ENCODE measurements at regions not wholly inside any gene's neighbourhood (a gene's known extent, or its start where the extent isn't known, plus 50 kb on each side); places are given as distances from the start of the nearest gene placed in this dataset.
A peak's percentile ranks its signal among the peaks of the same experiment; 100 is the strongest.

GRCh38 chr7:145293228-145293701 is 457.4 kb upstream of the TPK1 start:
- DNase-seq: no peak
- 67 to 69% methylated on average over 1 of the region's 1 CpG for WGBS, 2 donors

DNA sequence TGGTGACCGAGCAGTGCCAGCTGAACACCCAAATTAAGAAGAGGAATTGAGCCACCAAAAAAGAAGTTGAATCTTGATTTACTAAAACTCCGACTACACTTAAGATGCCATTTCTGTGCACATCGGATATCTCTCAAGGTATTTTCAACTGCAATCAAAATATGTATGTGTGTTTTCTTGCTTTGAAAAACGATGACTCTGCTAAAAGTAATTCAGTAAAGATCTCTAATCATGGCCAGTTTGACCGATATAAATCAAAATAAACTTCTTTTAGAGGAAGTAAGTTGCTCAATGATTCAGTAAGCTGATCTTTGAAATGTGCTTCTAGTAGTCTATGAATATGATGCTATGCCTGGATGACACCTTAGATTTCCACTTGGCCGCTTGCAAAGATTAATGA is 453.5 kb upstream of the TPK1 start:
- Histone ChIP-seq H3K27ac (no peak overlapping the region), H3K4me1 (no peaks in the 10 kb centered on the region), H3K27me3 (no peaks in the 10 kb centered on the region), H3K36me3 (no peaks in the 10 kb centered on the region), H3K9me3 (peaks cover 0 to 4% (median 0%) of the 10 kb centered on the region in 4 donors), H3K4me3 (no peak overlapping the region)
- TF ChIP-seq POLR2A (IDR thresholded peaks at IDR 0.05): no peak
- TF ChIP-seq POLR2AphosphoS5 (IDR thresholded peaks at IDR 0.05): no peak
- no peak for TF ChIP-seq CTCF (IDR thresholded peaks at IDR 0.05)
- TF ChIP-seq EP300 (IDR thresholded peaks at IDR 0.05): no peak
- intact Hi-C loops (cut with DNase I): no loop called here
- DNase-seq: no peak
- 86 to 88% methylated on average over 6 of the region's 6 CpGs for WGBS, 2 donors

More at GRCh38 chr7:145293228-145293701, 457.4 kb upstream of the TPK1 start:
- Histone ChIP-seq H3K36me3 (no peaks in the 10 kb centered on the region), H3K4me1 (no peaks in the 10 kb centered on the region), H3K9me3 (no peaks in the 10 kb centered on the region), H3K27ac (no peak overlapping the region), H3K4me3 (no peak overlapping the region), H3K27me3 (no peaks in the 10 kb centered on the region)
- TF ChIP-seq POLR2AphosphoS5 (IDR thresholded peaks at IDR 0.05): no peak
- TF ChIP-seq POLR2A (IDR thresholded peaks at IDR 0.05): no peak
- TF ChIP-seq CTCF (IDR thresholded peaks at IDR 0.05): no peak
- no peak for TF ChIP-seq EP300 (IDR thresholded peaks at IDR 0.05)
- intact Hi-C loops (cut with DNase I): no loop called here

DNA sequence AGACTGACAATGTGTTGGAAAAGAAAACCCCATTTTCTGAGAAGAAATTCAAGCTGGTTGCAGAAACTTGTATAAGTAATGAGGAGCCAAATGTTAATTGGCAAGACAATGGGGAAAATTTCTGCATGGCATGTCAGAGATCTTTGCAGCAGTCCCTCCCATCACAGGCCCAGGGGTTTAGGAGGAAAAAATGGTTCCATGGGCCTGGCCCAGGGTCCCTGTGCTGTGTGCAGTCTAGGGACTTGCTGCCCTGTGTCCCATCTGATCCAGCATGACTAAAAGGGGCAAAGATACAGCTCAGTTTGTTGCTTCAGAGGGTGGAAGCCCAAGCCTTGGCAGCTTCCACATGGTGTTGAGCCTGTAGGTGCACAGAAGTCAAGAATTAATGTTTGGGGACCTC is 440.3 kb upstream of the TPK1 start:
- Histone ChIP-seq H3K27me3 (no peaks in the 10 kb centered on the region), H3K36me3 (no peaks in the 10 kb centered on the region), H3K9me3 (peaks cover 0 to 2% (median under 1%) of the 10 kb centered on the region in 4 donors), H3K27ac (no peak overlapping the region), H3K4me3 (no peak overlapping the region), H3K4me1 (no peaks in the 10 kb centered on the region)
- no peak for DNase-seq
- intact Hi-C loops (cut with DNase I): no loop called here
- TF ChIP-seq POLR2A (IDR thresholded peaks at IDR 0.05) (no peak), POLR2AphosphoS5 (IDR thresholded peaks at IDR 0.05) (no peak), EP300 (IDR thresholded peaks at IDR 0.05) (no peak), CTCF (IDR thresholded peaks at IDR 0.05) (no peak)

DNA sequence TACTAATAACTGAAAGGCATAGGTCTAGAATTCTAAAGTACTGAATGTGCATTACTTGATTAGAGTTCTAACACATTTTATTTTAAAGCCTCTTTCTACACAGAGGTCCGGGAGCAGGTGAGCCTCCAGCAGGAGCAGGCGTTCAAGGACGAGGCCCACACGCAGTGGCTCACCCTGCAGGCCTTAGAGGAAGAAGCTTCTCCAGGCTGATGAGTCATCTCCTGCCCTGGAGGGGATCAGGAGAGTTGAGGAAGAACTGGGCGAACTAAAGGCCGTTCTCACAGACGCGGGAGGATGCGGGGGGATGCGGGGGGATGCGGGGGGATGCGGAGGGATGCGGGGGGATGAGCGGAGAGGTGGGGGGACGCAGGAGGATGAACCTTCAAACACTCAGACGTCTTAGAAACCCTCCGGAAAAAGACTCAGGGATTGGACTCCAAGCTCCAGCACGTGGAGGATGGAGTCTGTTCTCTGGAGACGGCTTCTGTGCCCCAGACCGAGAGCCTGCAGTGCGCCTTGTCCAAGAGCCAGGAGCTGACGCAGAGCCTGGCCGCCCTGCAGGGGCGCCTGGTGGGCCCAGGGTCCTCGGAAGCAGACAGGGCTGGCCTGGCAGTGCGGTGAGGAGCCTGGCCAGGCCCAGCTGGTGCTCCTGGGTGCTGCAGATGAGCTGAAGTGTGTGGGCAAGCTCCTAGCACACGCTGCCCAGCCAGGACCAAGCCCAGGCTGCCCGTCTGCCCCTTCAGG is 433.7 kb upstream of the TPK1 start:
- peaks cover 0 to 9% (median 0%) of the 10 kb centered on the region in 4 donors for H3K9me3 ChIP-seq
- H3K27ac ChIP-seq: no peak overlapping the region
- DNase-seq: peak; percentile 59
- no peaks in the 10 kb centered on the region for H3K27me3 ChIP-seq
- intact Hi-C loops (cut with DNase I): no loop called here
- no peak overlapping the region for H3K4me3 ChIP-seq
- TF ChIP-seq EP300 (IDR thresholded peaks at IDR 0.05): no peak
- no peak for TF ChIP-seq POLR2A (IDR thresholded peaks at IDR 0.05)
- 87 to 91% methylated on average over 28 of the region's 28 CpGs for WGBS, 2 donors
- H3K36me3 ChIP-seq: no peaks in the 10 kb centered on the region
- no peaks in the 10 kb centered on the region for H3K4me1 ChIP-seq

DNA sequence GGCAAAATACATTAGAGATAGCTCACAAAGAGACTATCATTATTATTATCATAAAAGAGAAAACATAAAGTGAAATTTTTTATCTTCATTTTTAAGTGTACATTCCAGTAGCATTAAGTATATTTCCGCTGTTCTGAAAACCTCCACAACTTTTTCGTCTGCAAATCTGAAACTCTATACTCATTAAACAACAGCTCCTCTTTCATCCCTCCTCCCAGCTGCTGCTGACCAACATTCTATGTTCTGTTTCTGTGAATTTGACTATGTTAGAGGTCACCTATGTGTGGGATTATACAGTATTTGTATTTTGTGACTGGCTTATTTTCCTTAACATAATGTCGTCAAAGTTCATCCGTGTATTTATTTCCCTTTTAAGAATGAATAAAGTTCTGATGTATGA is 429.3 kb upstream of the TPK1 start:
- Histone ChIP-seq H3K36me3 (no peaks in the 10 kb centered on the region), H3K4me3 (no peak overlapping the region), H3K27me3 (no peaks in the 10 kb centered on the region), H3K4me1 (no peaks in the 10 kb centered on the region), H3K9me3 (peaks cover 0 to 4% (median 0%) of the 10 kb centered on the region in 4 donors), H3K27ac (no peak overlapping the region)
- intact Hi-C loops (cut with DNase I): no loop called here
- 74 to 76% methylated on average over 4 of the region's 4 CpGs for WGBS, 2 donors
- TF ChIP-seq POLR2A (IDR thresholded peaks at IDR 0.05) (no peak), CTCF (IDR thresholded peaks at IDR 0.05) (no peak), POLR2AphosphoS5 (IDR thresholded peaks at IDR 0.05) (no peak), EP300 (IDR thresholded peaks at IDR 0.05) (no peak)
- DNase-seq: no peak

Data from sigmoid colon (tissue), 6 donors.